ENCODE measurements at regions not wholly inside any gene's neighbourhood (a gene's known extent, or its start where the extent isn't known, plus 50 kb on each side); places are given as distances from the start of the nearest gene placed in this dataset.
"Not testable (repeated sequence)": the region's sequence is repeated elsewhere in the genome, so short reads cannot be mapped to it uniquely, and the experiment has no call there.

GRCh38 chr2:51953931-51954330 lies 922.0 kb upstream of the NRXN1 start:
- DNase-seq: no peak

- no peak for DNase-seq
Observed at GRCh38 chr2:51921076-51921475, 889.1 kb upstream of the NRXN1 start.

DNA sequence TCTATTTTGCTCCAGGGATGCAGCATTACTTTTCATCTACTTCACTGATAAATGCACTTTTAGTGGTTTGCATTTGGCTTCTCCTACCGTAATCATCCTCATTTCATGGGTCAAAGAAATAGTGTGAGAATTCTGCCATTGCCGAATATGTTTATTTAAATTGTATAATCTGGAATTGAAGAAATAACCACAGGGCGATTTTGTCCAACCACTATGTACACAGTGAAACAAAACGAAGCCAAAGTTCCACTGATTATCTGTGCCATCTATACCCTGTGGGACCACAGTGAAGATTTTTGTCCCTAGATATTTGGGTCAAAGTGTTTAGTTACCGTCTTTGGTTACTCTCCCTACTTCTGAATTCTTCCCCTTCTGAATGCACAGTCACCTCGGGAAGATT lies 888.6 kb upstream of the NRXN1 start:
- no peak for DNase-seq

DNA sequence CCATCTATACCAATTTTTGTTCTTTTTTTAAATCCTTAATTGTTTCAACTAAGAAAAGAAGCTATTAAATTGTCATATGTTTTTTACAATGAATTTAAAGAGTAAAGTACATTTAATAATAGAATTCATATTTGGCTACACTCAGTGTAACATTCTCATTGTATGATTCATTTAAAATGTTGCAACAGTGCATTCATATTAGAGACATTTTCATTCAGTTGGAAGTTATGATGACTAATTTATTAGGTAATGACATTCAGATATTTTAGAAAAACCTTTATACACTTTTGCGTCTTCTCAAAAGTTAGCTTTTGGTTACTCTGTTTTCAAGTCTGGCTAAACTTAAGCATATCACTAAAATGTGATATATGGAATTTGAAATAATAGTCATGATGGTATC lies 887.5 kb upstream of the NRXN1 start:
- DNase-seq: no peak

DNA sequence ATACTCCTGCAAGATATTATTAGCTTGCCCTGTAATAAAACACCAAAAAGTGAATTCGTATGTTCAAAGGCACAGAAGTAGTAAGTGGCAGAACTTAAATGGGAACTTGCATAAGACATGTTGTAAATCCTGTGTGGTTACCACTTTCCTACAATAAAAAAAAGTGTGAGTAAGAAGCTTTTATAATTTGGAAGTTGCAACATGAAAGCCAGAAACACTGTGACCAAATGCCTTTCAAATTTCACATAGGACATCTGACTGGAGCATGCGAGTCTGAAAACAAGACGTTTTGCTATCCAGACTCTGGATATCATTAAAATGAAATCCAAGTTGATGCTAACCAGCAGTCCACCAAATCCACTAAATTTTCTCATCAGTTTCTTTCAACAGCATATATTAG lies 886.2 kb upstream of the NRXN1 start:
- no peak for DNase-seq

DNA sequence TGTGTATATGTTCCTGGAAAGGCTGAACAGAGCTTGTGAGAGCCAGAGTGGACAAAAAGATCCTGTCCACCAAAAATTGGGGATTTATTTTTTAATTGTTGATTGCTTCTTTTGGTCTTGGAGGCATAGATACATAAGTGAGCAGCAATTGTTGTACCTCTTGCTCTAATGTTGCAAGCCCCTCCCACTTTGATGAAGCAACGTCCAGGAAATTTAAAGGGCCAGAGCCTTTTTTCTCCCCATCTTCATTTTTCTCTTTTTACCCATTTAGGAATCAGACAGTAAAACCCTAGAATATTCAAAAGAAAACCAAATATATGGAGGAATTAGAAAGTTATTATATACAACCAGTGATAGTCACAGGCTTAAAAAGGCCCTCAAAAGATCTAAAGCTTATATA lies 871.8 kb upstream of the NRXN1 start:
- no peak for DNase-seq

DNA sequence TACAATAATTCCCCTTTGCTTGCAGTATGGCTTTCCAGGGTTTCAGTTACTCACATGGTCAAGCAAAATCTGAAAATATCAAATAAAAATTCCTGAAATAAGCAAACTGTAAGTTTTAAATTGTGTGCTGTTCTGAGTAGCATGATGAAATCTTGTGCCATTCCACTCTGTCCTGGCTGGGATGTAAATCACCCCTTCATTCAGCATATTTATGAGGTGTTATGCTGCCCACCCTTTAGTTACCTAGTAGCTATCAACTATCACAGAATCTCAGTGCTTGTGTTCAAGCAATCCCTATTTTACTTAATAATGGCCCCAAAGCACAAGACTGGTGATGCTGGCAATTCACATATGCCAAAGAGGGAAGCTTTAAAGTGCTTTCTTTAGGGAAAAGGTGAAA lies 867.7 kb upstream of the NRXN1 start:
- no peak for DNase-seq

DNA sequence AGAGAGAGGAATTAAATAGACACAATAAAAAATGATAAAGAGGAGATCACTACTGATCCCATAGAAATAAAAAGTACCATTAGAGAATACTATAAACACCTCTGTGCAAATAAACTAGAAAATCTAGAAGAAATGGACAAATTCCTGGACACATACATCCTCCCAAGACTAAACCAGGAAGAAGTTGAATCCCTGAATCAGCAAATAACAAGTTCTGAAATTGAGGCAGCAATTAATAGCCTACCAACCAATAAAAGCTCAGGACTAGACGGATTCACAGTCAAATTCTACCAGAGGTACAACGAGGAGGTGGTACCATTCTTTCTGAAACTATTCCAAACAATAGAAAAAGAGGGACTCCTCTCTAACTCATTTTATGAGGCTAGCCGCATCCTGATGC lies 862.7 kb upstream of the NRXN1 start:
- not testable (repeated sequence) for DNase-seq

GRCh38 chr2:51888120-51888519 lies 856.2 kb upstream of the NRXN1 start:
- DNase-seq: no peak

- no peak for DNase-seq
Observed at GRCh38 chr2:51881673-51882072, 849.7 kb upstream of the NRXN1 start.

DNA sequence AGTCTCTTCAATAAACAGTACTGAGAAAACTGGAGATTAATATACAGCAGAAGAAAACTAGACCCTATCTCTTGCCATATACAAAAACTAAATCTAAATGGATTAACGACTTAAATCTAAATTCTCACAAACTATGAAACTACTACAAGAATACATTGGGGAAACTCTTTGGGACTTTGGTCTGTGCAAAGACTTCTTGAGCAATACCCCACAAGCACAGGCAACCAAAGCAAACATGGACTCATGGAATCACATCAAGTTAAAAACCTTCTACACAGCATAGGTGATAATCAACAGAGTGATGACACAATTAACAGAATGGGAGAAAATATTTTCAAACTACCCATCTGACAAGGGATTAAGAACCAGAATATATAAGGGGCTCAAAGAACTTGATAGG lies 848.2 kb upstream of the NRXN1 start:
- no peak for DNase-seq

- DNase-seq: no peak
Observed at GRCh38 chr2:51866361-51866760, 834.4 kb upstream of the NRXN1 start.

- no peak for DNase-seq
Observed at GRCh38 chr2:51859260-51859659, 827.3 kb upstream of the NRXN1 start.

DNA sequence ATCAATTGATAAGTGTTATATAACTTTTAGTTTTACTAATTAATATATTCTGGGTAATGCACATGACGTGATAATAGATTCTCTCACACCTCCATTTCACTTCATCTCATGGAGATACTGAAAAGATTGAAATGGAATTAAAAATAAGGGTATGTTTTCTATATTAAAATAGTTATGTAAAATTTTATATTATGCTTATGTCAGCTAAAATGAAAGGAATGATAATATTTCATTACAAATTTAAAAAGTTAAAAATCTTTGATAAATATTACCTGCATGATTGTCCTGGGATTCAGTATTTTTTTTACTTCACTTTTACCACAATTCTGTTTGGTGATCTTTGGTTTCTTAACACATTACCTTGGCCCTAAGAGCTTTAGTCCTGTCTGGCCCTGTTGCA lies 823.8 kb upstream of the NRXN1 start:
- no peak for DNase-seq

- DNase-seq: no peak
Observed at GRCh38 chr2:51846796-51847195, 814.9 kb upstream of the NRXN1 start.

DNA sequence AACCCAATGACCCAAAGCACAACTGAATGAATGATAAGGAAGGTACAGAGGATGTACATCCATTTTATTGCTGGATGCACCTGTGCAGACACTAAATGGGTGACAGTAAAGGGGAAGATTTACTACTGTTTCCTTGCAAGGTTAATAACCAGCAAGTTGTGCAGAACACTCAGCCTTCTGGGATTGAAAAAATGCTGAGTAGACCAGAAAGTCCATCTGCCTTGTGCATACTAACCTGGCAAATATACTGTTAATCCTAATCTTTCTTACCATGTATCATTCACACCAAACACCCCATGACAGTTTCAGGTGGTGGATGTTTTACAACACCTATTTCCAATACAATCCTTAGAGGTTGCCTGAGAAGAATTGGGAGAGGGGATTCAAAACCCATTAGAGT lies 814.1 kb upstream of the NRXN1 start:
- no peak for DNase-seq

DNA sequence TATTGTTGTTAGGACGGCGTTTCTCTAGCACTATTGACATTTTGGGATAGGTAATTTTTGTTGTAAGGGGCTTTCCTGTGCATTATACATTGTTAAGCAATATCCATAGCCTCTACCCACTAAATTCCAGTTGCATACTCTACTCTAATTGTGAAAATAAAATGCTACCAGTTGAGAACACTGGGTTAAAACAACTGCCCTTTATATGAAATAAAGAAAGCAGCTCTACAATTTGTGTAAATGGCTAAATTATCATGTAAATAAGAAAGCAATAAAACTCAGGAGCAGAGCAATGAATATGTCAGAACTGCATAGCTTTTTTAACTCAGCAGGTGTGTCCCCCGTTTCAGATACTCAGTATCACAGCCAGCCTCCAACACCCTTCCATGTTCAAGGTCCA lies 812.7 kb upstream of the NRXN1 start:
- no peak for DNase-seq

DNA sequence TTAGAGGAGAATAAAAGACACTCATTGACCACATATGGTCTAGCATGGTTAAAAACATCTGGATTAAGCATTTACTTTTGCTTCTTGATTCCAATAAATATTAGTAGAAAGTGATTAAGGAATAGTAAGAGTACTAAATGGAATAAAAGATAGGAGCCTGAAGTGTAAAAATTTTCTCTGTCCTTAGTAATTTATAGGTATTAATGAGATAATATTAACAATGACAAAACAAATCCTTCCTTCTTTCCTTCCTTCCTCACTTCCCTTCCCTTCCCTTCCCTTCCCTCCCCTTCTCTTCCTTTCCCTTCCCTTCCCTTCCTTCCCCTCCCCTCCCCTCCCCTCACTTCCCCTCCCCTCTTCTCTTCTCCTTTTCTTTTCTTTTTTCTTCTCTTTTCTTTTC lies 797.5 kb upstream of the NRXN1 start:
- DNase-seq: no peak

DNA sequence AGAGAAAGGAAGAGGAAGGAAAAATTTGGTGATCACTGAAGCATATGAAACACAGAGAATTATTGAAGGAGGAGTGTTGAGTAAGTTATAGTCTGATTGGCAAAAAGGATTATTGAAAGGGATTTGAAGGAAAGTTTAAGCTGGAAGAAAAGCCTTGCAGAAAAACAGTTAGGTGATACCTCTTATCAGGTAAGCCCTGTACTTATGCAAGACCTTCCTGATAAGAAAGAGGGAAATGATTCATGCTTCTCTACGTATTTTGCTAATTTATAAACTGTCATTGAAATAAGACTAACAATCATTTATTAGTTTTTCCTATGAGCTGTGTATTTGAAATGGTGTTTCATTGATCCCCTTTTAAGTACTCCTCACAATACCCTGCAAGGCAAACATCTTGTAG lies 793.9 kb upstream of the NRXN1 start:
- no peak for DNase-seq

DNA sequence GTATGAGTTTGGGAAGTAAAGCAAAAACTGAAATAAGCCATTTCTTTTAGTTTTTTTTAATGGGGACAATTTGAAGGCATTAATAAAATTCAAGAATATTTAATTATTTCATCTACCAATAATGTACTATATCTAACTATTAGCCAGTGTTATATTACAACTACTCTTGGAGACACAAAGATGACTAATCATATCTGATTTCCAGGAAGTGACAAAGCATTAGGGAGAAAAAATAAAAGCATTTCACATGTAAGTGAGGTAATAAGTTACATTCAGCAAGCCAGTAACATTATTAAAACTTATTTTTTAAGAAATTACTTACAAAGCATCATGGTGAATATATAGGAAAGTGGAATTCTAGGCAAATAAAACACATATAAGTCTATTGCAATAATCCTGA lies 781.3 kb upstream of the NRXN1 start:
- DNase-seq: no peak

- DNase-seq: no peak
Observed at GRCh38 chr2:51812138-51812866, 780.4 kb upstream of the NRXN1 start.

DNA sequence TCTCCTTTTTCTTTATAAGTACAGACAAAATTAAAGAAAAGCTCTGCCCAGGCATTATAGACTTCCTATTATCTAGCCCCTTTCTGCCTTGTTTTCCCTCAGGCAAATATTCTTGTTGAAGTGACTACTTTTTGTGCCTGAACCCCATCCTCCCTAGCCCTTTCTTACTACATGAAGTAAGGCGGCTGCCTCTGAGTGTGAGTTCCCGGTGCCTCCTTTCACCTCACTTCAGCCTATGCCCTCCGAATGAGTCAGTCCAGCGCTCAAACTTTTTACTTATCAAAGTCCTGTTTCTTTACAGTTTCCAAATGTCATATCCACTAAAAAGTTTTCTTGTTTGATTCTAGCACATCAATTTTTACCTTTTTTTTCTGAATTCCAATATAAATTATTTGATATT lies 778.3 kb upstream of the NRXN1 start:
- no peak for DNase-seq

GRCh38 chr2:51807229-51807628 lies 775.3 kb upstream of the NRXN1 start:
- no peak for DNase-seq

GRCh38 chr2:51795248-51795888 lies 763.4 kb upstream of the NRXN1 start:
- peak; percentile 18 for DNase-seq

DNA sequence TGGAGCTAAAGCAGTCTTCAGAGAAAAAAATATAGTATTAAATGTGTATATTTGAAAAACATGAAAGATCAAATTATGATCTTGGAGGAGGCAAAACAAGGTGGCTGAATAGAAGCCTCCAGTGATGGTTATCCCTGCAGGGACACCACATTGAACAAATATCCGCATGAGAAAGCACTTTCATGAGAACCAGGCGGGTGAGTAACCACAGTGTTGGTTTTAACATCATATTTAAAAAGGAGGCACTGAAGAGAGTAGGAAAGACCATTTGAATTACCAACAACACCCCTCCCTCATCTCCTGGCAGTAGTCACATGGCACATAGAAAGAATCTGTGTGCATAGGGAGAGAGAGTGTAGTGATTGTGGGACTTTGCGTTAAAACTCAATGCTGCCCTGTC lies 759.6 kb upstream of the NRXN1 start:
- DNase-seq: no peak

Measured in activated CD4-positive, alpha-beta T cell treated with anti-CD3 and anti-CD28 coated beads for 48 hours (primary cell).